Breast epithelium (tissue), 4 donors: ENCODE measurements at regions not wholly inside any gene's neighbourhood (a gene's known extent, or its start where the extent isn't known, plus 50 kb on each side); places are given as distances from the start of the nearest gene placed in this dataset.

ENCODE experiments used
- DNase-seq, 2 donors: peaks; one replicate each; pipeline ENCODE4 v3.0.0-alpha.2; 2019; ENCODE audit warnings: low spot score in 2 of 2
- H3K27ac ChIP-seq, 2 donors: fragments of 200-600 bp; sonication (generic) in 1 of 2; one replicate each; pipeline ENCODE4 v1.5.1; 2016 to 2019; ENCODE audit warnings: mild to moderate bottlenecking in 1 of 2
- H3K27me3 ChIP-seq, 2 donors: fragments of 200-600 bp; sonication (generic) in 1 of 2; one replicate each; pipeline versions ENCODE4 v1.5.1 to v1.6.0; 2017 to 2019; ENCODE audit warnings: control low read depth in 1 of 2, mild to moderate bottlenecking in 1 of 2
- H3K36me3 ChIP-seq: fragments of 200-600 bp; one replicate; pipeline ENCODE4 v1.5.1; 2019
- H3K4me1 ChIP-seq, 2 donors: fragments of 200-600 bp; sonication (generic); one replicate each; pipeline ENCODE4 v1.5.1; 2016 to 2019; ENCODE audit warnings: control low read depth in 1 of 2
- H3K4me3 ChIP-seq, 3 donors: fragments of 200-600 bp; sonication (generic); 1 replicate in 2 of 3; 2 replicates in 1 of 3; pipeline ENCODE4 v1.5.1; 2016 to 2019; ENCODE audit warnings: mild to moderate bottlenecking in 3 of 3, moderate library complexity in 2 of 3
- H3K9me3 ChIP-seq, 2 donors: fragments of 200-600 bp; sonication (generic) in 1 of 2; one replicate each; pipeline ENCODE4 v1.5.1; 2016 to 2019; ENCODE audit warnings: control low read depth in 1 of 2
- CTCF ChIP-seq, 3 donors: fragments of 450-650 bp; IDR thresholded peaks; one replicate each; pipeline ENCODE4 v1.5.1; 2016 to 2017; ENCODE audit warnings: antibody characterized with exemption in 3 of 3, mild to moderate bottlenecking in 3 of 3, moderate library complexity in 3 of 3
- POLR2A ChIP-seq: fragments of 450-650 bp; IDR thresholded peaks from one replicate; pipeline ENCODE4 v1.6.1; 2016; ENCODE audit warnings: antibody characterized with exemption, mild to moderate bottlenecking, moderate library complexity
- POLR2AphosphoS5 ChIP-seq, 3 donors: sonication (generic); formaldehyde crosslinking; IDR thresholded peaks; one replicate each; pipeline ENCODE4 v1.6.1; 2017; ENCODE audit warnings: antibody characterized with exemption in 3 of 3
- intact Hi-C: fragments of 100-400 bp; cut with DNase I; formaldehyde crosslinking; loops from one replicate; pipeline ENCODE4 v1.15.1; 2023; ENCODE audit warnings: low total_unique reads

GRCh38 chr2:161480123-161480522, 64.0 kb downstream of the TBR1 start:
- intact Hi-C loops: no loop called here
- H3K27me3 ChIP-seq: no peaks in the 10 kb centered on the region
- no peaks in the 10 kb centered on the region for H3K4me1 ChIP-seq
- H3K4me3 ChIP-seq: no peak overlapping the region
- TF ChIP-seq CTCF (IDR thresholded peaks at IDR 0.05): no peak
- no peak for TF ChIP-seq POLR2AphosphoS5 (IDR thresholded peaks at IDR 0.05)
- no peak for TF ChIP-seq POLR2A
- no peak for DNase-seq
- peaks cover 26 to 30% of the 10 kb centered on the region in 2 donors for H3K9me3 ChIP-seq
- H3K36me3 ChIP-seq: no peaks in the 10 kb centered on the region
- H3K27ac ChIP-seq: no peak overlapping the region

- Histone ChIP-seq H3K4me3 (no peak overlapping the region), H3K27me3 (no peaks in the 10 kb centered on the region), H3K4me1 (no peaks in the 10 kb centered on the region), H3K27ac (no peak overlapping the region), H3K36me3 (no peaks in the 10 kb centered on the region), H3K9me3 (peaks cover 26 to 30% of the 10 kb centered on the region in 2 donors)
- TF ChIP-seq POLR2A (no peak), POLR2AphosphoS5 (IDR thresholded peaks at IDR 0.05) (no peak), CTCF (IDR thresholded peaks at IDR 0.05) (no peak)
- DNase-seq: no peak
- intact Hi-C loops: no loop called here
These were observed 65.5 kb downstream of the TBR1 start for GRCh38 chr2:161481619-161482018.

GRCh38 chr2:161484061-161484460, 68.0 kb downstream of the TBR1 start:
- H3K36me3 ChIP-seq: no peaks in the 10 kb centered on the region
- TF ChIP-seq POLR2AphosphoS5 (IDR thresholded peaks at IDR 0.05) (no peak), POLR2A (no peak), CTCF (IDR thresholded peaks at IDR 0.05) (no peak)
- intact Hi-C loops: no loop called here
- no peaks in the 10 kb centered on the region for H3K4me1 ChIP-seq
- no peaks in the 10 kb centered on the region for H3K27me3 ChIP-seq
- DNase-seq: no peak
- H3K9me3 ChIP-seq: peaks cover 26 to 30% of the 10 kb centered on the region in 2 donors
- no peak overlapping the region for H3K4me3 ChIP-seq
- no peak overlapping the region for H3K27ac ChIP-seq

GRCh38 chr2:161486111-161486510, 70.0 kb downstream of the TBR1 start:
- Histone ChIP-seq H3K4me1 (no peaks in the 10 kb centered on the region), H3K36me3 (no peaks in the 10 kb centered on the region), H3K9me3 (peaks cover 14 to 17% of the 10 kb centered on the region in 2 donors), H3K27me3 (no peaks in the 10 kb centered on the region), H3K27ac (no peak overlapping the region), H3K4me3 (no peak overlapping the region)
- TF ChIP-seq CTCF (IDR thresholded peaks at IDR 0.05) (no peak), POLR2A (no peak), POLR2AphosphoS5 (IDR thresholded peaks at IDR 0.05) (no peak)
- intact Hi-C loops: no loop called here
- DNase-seq: no peak

GRCh38 chr2:161488131-161488699, 72.1 kb downstream of the TBR1 start:
- Histone ChIP-seq H3K9me3 (no peaks in the 10 kb centered on the region), H3K27me3 (no peaks in the 10 kb centered on the region), H3K4me1 (no peaks in the 10 kb centered on the region), H3K27ac (no peak overlapping the region), H3K36me3 (no peaks in the 10 kb centered on the region), H3K4me3 (no peak overlapping the region)
- DNase-seq: no peak
- TF ChIP-seq POLR2A (no peak), POLR2AphosphoS5 (IDR thresholded peaks at IDR 0.05) (no peak), CTCF (IDR thresholded peaks at IDR 0.05) (no peak)
- intact Hi-C loops: no loop called here
